ENCODE measurements at regions not wholly inside any gene's neighbourhood (a gene's known extent, or its start where the extent isn't known, plus 50 kb on each side); places are given as distances from the start of the nearest gene placed in this dataset.

GRCh38 chrY:21005531-21005930 lies 249.6 kb downstream of the RPS4Y2 start:
- no peaks in the 10 kb centered on the region for H3K4me1 ChIP-seq
- intact Hi-C loops (cut with DNase I): no loop called here
- TF ChIP-seq POLR2A (IDR thresholded peaks at IDR 0.05): no peak
- TF ChIP-seq CTCF (IDR thresholded peaks at IDR 0.05): no peak
- H3K36me3 ChIP-seq: no peaks in the 10 kb centered on the region
- H3K27me3 ChIP-seq: no peaks in the 10 kb centered on the region
- H3K27ac ChIP-seq: no peak overlapping the region
- H3K4me3 ChIP-seq (replicated peaks in 1 of 3): no peak overlapping the region
- H3K9me3 ChIP-seq: no peaks in the 10 kb centered on the region
- no peak for DNase-seq

GRCh38 chrY:21021811-21022210 lies 265.9 kb downstream of the RPS4Y2 start:
- Histone ChIP-seq H3K4me1 (no peaks in the 10 kb centered on the region), H3K9me3 (no peaks in the 10 kb centered on the region), H3K27ac (no peak overlapping the region), H3K27me3 (no peaks in the 10 kb centered on the region), H3K4me3 (replicated peaks in 1 of 3) (no peak overlapping the region), H3K36me3 (no peaks in the 10 kb centered on the region)
- intact Hi-C loops (cut with DNase I): no loop called here
- WGBS, 2 donors: 65 to 77% methylated on average over 3 of the region's 3 CpGs
- TF ChIP-seq POLR2A (IDR thresholded peaks at IDR 0.05) (no peak), CTCF (IDR thresholded peaks at IDR 0.05) (no peak)
- no peak for DNase-seq

- Histone ChIP-seq H3K4me1 (no peaks in the 10 kb centered on the region), H3K36me3 (no peaks in the 10 kb centered on the region), H3K27ac (no peak overlapping the region), H3K27me3 (no peaks in the 10 kb centered on the region), H3K9me3 (no peaks in the 10 kb centered on the region), H3K4me3 (replicated peaks in 1 of 3) (no peak overlapping the region)
- TF ChIP-seq POLR2A (IDR thresholded peaks at IDR 0.05): no peak
- no peak for TF ChIP-seq CTCF (IDR thresholded peaks at IDR 0.05)
- DNase-seq: no peak
- intact Hi-C loops (cut with DNase I): no loop called here
- WGBS, 2 donors: 38 to 62% methylated on average over 1 to 3 of the region's 3 CpGs
Observed at GRCh38 chrY:21022326-21023044, 266.6 kb downstream of the RPS4Y2 start.

GRCh38 chrY:21023906-21024305 lies 268.0 kb downstream of the RPS4Y2 start:
- intact Hi-C loops (cut with DNase I): no loop called here

More at GRCh38 chrY:21023906-21024305, 268.0 kb downstream of the RPS4Y2 start:
- Histone ChIP-seq H3K9me3 (no peaks in the 10 kb centered on the region), H3K4me1 (no peaks in the 10 kb centered on the region), H3K36me3 (no peaks in the 10 kb centered on the region), H3K27me3 (no peaks in the 10 kb centered on the region), H3K4me3 (replicated peaks in 1 of 3) (no peak overlapping the region), H3K27ac (no peak overlapping the region)
- TF ChIP-seq POLR2A (IDR thresholded peaks at IDR 0.05) (no peak), CTCF (IDR thresholded peaks at IDR 0.05) (no peak)
- DNase-seq: no peak
- WGBS, 2 donors: 29 to 31% methylated on average over 3 of the region's 3 CpGs
